Keratinocyte (primary cell): ENCODE measurements at regions not wholly inside any gene's neighbourhood (a gene's known extent, or its start where the extent isn't known, plus 50 kb on each side); places are given as distances from the start of the nearest gene placed in this dataset.

Experiments used
- EZH2 ChIP-seq: IDR thresholded peaks from one replicate; pipeline ENCODE4 v1.6.1; 2012; ENCODE audit warnings: inconsistent platforms, mild to moderate bottlenecking, low read length, moderate library complexity
- TF ChIP-seq, protein P1 (sequence below), 3 experiments: IDR thresholded peaks in 1 of 3; conservative IDR thresholded peaks in 1 of 3; optimal IDR thresholded peaks in 1 of 3; 2 replicates in 2 of 3; 3 replicates in 1 of 3; pipeline versions ENCODE3 to v1.5.1; 2011; ENCODE audit warnings: low read length in 3 of 3, mild to moderate bottlenecking in 3 of 3, moderate library complexity in 2 of 3, control low read depth in 1 of 3, inconsistent platforms in 1 of 3; ENCODE audit not compliant: insufficient read depth in 2 of 3; ENCODE audit errors: extremely low read depth in 1 of 3

DNA sequence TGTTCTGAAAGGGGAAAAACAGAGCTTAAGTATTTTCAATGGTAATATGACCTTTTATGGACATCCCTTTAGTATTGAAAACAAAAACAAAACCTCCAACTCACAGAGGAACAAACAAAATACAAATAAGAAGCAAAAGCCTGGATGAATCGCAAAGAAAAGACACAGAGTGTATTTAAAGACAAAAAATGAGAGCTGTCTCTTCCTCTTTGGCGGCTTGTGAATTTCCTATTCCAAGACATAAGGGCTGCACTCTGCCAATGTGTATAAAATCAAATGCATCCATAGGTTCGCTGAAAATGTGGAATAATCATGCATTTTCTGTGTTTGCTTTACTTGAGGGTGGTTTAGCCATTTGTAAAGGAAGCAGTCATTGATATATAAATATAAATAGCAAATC lies 739.3 kb upstream of the ZNF608 start:
- TF ChIP-seq EZH2 = no peak
- TF ChIP-seq, protein P1, sequence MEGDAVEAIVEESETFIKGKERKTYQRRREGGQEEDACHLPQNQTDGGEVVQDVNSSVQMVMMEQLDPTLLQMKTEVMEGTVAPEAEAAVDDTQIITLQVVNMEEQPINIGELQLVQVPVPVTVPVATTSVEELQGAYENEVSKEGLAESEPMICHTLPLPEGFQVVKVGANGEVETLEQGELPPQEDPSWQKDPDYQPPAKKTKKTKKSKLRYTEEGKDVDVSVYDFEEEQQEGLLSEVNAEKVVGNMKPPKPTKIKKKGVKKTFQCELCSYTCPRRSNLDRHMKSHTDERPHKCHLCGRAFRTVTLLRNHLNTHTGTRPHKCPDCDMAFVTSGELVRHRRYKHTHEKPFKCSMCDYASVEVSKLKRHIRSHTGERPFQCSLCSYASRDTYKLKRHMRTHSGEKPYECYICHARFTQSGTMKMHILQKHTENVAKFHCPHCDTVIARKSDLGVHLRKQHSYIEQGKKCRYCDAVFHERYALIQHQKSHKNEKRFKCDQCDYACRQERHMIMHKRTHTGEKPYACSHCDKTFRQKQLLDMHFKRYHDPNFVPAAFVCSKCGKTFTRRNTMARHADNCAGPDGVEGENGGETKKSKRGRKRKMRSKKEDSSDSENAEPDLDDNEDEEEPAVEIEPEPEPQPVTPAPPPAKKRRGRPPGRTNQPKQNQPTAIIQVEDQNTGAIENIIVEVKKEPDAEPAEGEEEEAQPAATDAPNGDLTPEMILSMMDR (optimal IDR thresholded peaks at IDR 0.05 in 1 of 3, IDR thresholded peaks at IDR 0.05 in 1 of 3, conservative IDR thresholded peaks at IDR 0.05 in 1 of 3; ENCODE audit: extremely low read depth in 1 of 3, insufficient read depth in 2 of 3, low read length in 3 of 3) = no peak
